Pancreas (tissue), 10 donors: ENCODE measurements at regions not wholly inside any gene's neighbourhood (a gene's known extent, or its start where the extent isn't known, plus 50 kb on each side); places are given as distances from the start of the nearest gene placed in this dataset.

Experiments used
- ATAC-seq, 4 donors: fragments of 200-7000 bp; cut with Tn5 transposase; one replicate each; pipeline versions ENCODE4 v1.8.0 to v1.9.1; 2020; ENCODE audit warnings: mild to moderate bottlenecking in 4 of 4, moderate library complexity in 4 of 4
- DNase-seq, 6 donors: peaks; one replicate each; pipeline ENCODE4 v3.0.0-alpha.2; 2020
- FAIRE-seq: peaks from 2 replicates; lab custom pipeline; 2012; peaks lifted over from hg19 to GRCh38; lab: Jason Lieb, UNC
- H3K27ac ChIP-seq, 4 donors: fragments of 200-600 bp; sonication (generic); 1 replicate in 3 of 4; 2 replicates in 1 of 4; pipeline versions ENCODE4 v1.5.0 to v1.8.0; 2020
- H3K27me3 ChIP-seq, 4 donors: fragments of 200-600 bp; one replicate each; pipeline ENCODE4 v1.8.0; 2021
- H3K36me3 ChIP-seq, 3 donors: fragments of 200-600 bp; sonication (generic) in 1 of 3; one replicate each; pipeline versions ENCODE4 v1.5.0 to v1.8.0; 2020 to 2021
- H3K4me1 ChIP-seq, 3 donors: fragments of 200-600 bp; one replicate each; pipeline ENCODE4 v1.8.0; 2021
- H3K4me3 ChIP-seq, 4 donors: fragments of 200-600 bp; sonication (generic) in 2 of 4; one replicate each; pipeline versions ENCODE4 v1.5.0 to v1.8.0; 2020 to 2021
- H3K9me3 ChIP-seq, 4 donors: fragments of 200-600 bp; one replicate each; pipeline ENCODE4 v1.8.0; 2021
- CTCF ChIP-seq, 4 donors: fragments of 200-600 bp; sonication (generic) in 3 of 4; IDR thresholded peaks; one replicate each; pipeline versions ENCODE4 v1.5.0 to v1.8.0; 2021; ENCODE audit warnings: antibody characterized with exemption in 4 of 4
- WGBS, 2 donors: extraction: QIAGEN DNeasy Blood & Tissue Kit; methylation state at CpG; one replicate each; pipeline ENCODE4 v1.1.7; 2013; 5-methylcytosine and 5-hydroxymethylcytosine counted together
- intact Hi-C, 3 donors: fragments of 100-400 bp; cut with DNase I; formaldehyde crosslinking; loops; one replicate each; pipeline versions ENCODE4 v1.11.1 to v1.14.2; 2022
- donor health status: healthy with polysubstance abuse.
- donor health status: DM: no; HTN: no; CAD: no; lungs with moderate emphysema.
- donor health status: DM: no; HTN: no; CAD: no.
- donor health status: control.
- donor health status: control.
- donor health status: Bipolar disorder and iron deficiency.
- donor health status: DM: yes; HTN: yes; CAD: no.
- donor health status: DM: no; HTN: no; CAD: no.
- donor health status: DM: no; HTN: no; CAD: no.
- donor health status: DM: yes; HTN: yes; CAD: no.

DNA sequence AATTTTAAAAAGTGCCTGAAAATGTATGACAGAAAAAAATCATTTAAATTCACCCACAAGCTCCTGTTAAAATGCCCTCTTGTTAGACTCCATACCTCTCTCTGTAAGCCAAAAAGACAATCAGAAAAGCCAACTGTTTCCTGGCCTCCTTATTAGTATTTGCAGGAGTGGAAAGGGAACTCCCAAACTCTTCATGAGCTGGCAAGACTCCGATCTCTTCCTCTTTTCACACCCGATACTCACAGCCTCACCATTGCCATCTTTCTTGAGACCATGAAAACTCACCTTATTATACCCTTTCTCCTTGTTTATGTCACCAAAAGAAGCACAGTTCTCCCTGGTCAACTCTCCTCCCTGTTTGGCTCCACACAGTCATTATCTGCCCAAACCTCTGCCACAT, 197.8 kb downstream of the DMAC1 start:
- Histone ChIP-seq H3K4me3 (no peak overlapping the region), H3K36me3 (no peaks in the 10 kb centered on the region), H3K4me1 (no peaks in the 10 kb centered on the region), H3K27me3 (no peaks in the 10 kb centered on the region), H3K27ac (no peak overlapping the region), H3K9me3 (no peaks in the 10 kb centered on the region)
- WGBS, 2 donors: 77 to 79% methylated on average over 2 of the region's 2 CpGs
- TF ChIP-seq CTCF (IDR thresholded peaks at IDR 0.05): no peak
- no peak for FAIRE-seq
- DNase-seq: no peak
- intact Hi-C loops: no loop called here
- no peak for ATAC-seq

GRCh38 chr9:7597716-7598115, 201.9 kb downstream of the DMAC1 start:
- Histone ChIP-seq H3K4me3 (no peak overlapping the region), H3K27me3 (no peaks in the 10 kb centered on the region), H3K27ac (no peak overlapping the region), H3K9me3 (no peaks in the 10 kb centered on the region), H3K4me1 (no peaks in the 10 kb centered on the region), H3K36me3 (no peaks in the 10 kb centered on the region)
- WGBS, 2 donors: 95 to 96% methylated on average over 11 of the region's 11 CpGs
- TF ChIP-seq CTCF (IDR thresholded peaks at IDR 0.05): no peak
- no peak for DNase-seq
- no peak for ATAC-seq
- FAIRE-seq: no peak
- intact Hi-C loops: no loop called here

DNA sequence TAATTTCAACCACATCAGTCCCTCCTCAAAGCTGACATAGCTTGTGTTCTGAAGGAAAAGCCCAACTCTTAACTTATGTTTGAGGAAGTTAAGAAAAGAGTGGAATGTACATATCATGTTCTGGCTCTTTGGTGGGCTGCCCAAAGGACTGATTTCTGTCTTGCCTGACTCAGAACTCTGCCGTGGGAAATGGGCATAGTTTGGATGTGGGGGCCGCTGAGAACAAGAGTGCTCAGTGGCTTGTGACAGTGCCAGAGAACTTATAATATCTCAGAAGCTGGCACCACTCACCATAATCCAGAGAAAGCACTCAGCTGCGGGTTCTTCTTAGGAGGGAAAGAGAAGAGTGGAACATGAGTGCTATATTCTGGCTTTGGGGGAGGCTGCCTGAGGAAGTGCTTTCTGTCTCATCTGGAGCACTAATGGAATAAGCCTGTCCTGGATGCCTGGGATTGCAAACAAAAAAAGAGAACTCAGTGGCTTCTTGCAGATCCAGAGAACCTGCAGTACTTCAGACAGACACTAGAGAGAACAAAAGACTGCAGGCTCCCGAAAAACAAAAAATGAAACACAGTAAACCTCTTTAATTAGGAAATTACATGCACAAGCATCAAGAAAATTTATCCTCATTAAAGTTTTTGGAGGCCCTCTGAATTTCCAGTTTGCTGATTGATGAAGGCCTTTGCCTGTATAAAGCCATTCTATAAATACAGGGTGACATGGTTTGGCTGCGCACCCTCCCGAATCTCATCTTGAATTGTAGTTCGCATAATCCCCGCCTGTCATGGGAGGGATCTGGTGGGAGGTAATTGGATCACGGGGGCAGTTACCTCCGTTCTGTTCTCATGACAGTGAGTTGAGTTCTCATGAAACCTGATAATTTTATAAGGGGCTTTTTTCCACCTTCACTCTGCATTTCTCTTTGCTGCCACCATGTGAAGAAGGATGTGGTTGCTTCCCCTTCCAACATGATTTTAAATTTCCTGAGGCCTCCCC, 207.0 kb downstream of the DMAC1 start:
- Histone ChIP-seq H3K36me3 (no peaks in the 10 kb centered on the region), H3K27me3 (no peaks in the 10 kb centered on the region), H3K9me3 (no peaks in the 10 kb centered on the region), H3K27ac (no peak overlapping the region), H3K4me1 (no peaks in the 10 kb centered on the region), H3K4me3 (no peak overlapping the region)
- intact Hi-C loops: no loop called here
- TF ChIP-seq CTCF (IDR thresholded peaks at IDR 0.05): no peak
- no peak for DNase-seq
- FAIRE-seq: no peak
- no peak for ATAC-seq
- 57 to 66% methylated on average over 10 of the region's 10 CpGs for WGBS, 2 donors

GRCh38 chr9:7591501-7591900, 208.1 kb downstream of the DMAC1 start:
- no peak for TF ChIP-seq CTCF (IDR thresholded peaks at IDR 0.05)
- WGBS, 2 donors: 65 to 75% methylated on average over 2 of the region's 2 CpGs
- Histone ChIP-seq H3K4me1 (no peaks in the 10 kb centered on the region), H3K27ac (no peak overlapping the region), H3K4me3 (no peak overlapping the region), H3K27me3 (no peaks in the 10 kb centered on the region), H3K36me3 (no peaks in the 10 kb centered on the region), H3K9me3 (no peaks in the 10 kb centered on the region)
- ATAC-seq (no peak), DNase-seq (no peak), FAIRE-seq (no peak)
- intact Hi-C loops: no loop called here

GRCh38 chr9:7580568-7580967, 219.0 kb downstream of the DMAC1 start:
- ATAC-seq: no peak
- intact Hi-C loops: no loop called here
- Histone ChIP-seq H3K9me3 (no peaks in the 10 kb centered on the region), H3K27me3 (no peaks in the 10 kb centered on the region), H3K4me3 (no peak overlapping the region), H3K27ac (no peak overlapping the region), H3K4me1 (no peaks in the 10 kb centered on the region), H3K36me3 (no peaks in the 10 kb centered on the region)
- no peak for DNase-seq
- no peak for TF ChIP-seq CTCF (IDR thresholded peaks at IDR 0.05)
- FAIRE-seq: no peak
- 33 to 35% methylated on average over 5 of the region's 5 CpGs for WGBS, 2 donors
